GM23338 (cell line): ENCODE measurements at regions not wholly inside any gene's neighbourhood (a gene's known extent, or its start where the extent isn't known, plus 50 kb on each side); places are given as distances from the start of the nearest gene placed in this dataset.

Source experiments
- ATAC-seq: fragments of 200-7000 bp; cut with Tn5 transposase; 3 replicates; pipeline ENCODE4 v1.9.1; 2020
- DNase-seq: peaks from one replicate; pipeline ENCODE4 v3.0.0-alpha.2; 2015; ENCODE audit warnings: low spot score
- H2AFZ ChIP-seq: fragments of 200-600 bp; sonication (generic); 2 replicates; pipeline ENCODE4 v1.8.0; 2016; ENCODE audit warnings: antibody characterized with exemption, mild to moderate bottlenecking, moderate library complexity
- H3F3A ChIP-seq: fragments of 200-600 bp; sonication (generic); replicated peaks from 2 replicates; pipeline ENCODE4 v1.8.0; 2017; ENCODE audit warnings: antibody characterized with exemption, mixed run types, low read depth
- H3K27ac ChIP-seq: fragments of 200-600 bp; sonication (generic); 2 replicates; pipeline ENCODE4 v1.6.1; 2016; ENCODE audit warnings: low read depth
- H3K27me3 ChIP-seq: fragments of 200-600 bp; sonication (generic); 2 replicates; pipeline ENCODE4 v1.8.0; 2016; ENCODE audit warnings: mild to moderate bottlenecking, mixed run types, moderate library complexity; ENCODE audit not compliant: insufficient read depth
- H3K36me3 ChIP-seq: fragments of 200-600 bp; sonication (generic); 2 replicates; pipeline ENCODE4 v1.8.0; 2016; ENCODE audit warnings: mild to moderate bottlenecking; ENCODE audit not compliant: insufficient read depth
- H3K4me1 ChIP-seq: fragments of 200-600 bp; sonication (generic); 2 replicates; pipeline ENCODE4 v1.8.0; 2016; ENCODE audit warnings: mild to moderate bottlenecking, moderate library complexity; ENCODE audit not compliant: insufficient read depth
- H3K4me2 ChIP-seq: fragments of 200-600 bp; sonication (generic); 2 replicates; pipeline ENCODE4 v1.7.1; 2017; ENCODE audit warnings: mixed run types
- H3K4me3 ChIP-seq: fragments of 200-600 bp; sonication (generic); 2 replicates; pipeline ENCODE4 v1.6.1; 2016; ENCODE audit warnings: mixed run types
- H3K79me2 ChIP-seq: fragments of 200-600 bp; sonication (generic); replicated peaks from 2 replicates; pipeline ENCODE4 v1.8.0; 2017; ENCODE audit warnings: mild to moderate bottlenecking; ENCODE audit not compliant: insufficient read depth
- H3K9me2 ChIP-seq: fragments of 200-600 bp; sonication (generic); 2 replicates; pipeline ENCODE4 v1.8.0; 2017; ENCODE audit not compliant: insufficient read depth
- H4K20me1 ChIP-seq: fragments of 200-600 bp; sonication (generic); replicated peaks from 2 replicates; pipeline ENCODE4 v1.8.0; 2017; ENCODE audit warnings: mild to moderate bottlenecking; ENCODE audit not compliant: insufficient read depth
- H3K27ac Mint-ChIP-seq: 2 replicates; pipeline ENCODE4 v1.8.0; 2020; ENCODE audit warnings: inconsistent platforms, mild to moderate bottlenecking, moderate library complexity, mixed read lengths
- H3K27me3 Mint-ChIP-seq: 3 replicates; pipeline ENCODE4 v1.8.0; 2022; ENCODE audit warnings: low read depth, mild to moderate bottlenecking, moderate library complexity, mixed read lengths, inconsistent platforms; ENCODE audit not compliant: insufficient read depth, poor library complexity
- H3K36me3 Mint-ChIP-seq: 3 replicates; pipeline ENCODE4 v1.8.0; 2021; ENCODE audit warnings: low read depth, mild to moderate bottlenecking, inconsistent platforms, moderate library complexity, mixed read lengths
- H3K4me1 Mint-ChIP-seq: 3 replicates; pipeline ENCODE4 v1.8.0; 2020; ENCODE audit warnings: mild to moderate bottlenecking, inconsistent platforms, mixed read lengths
- H3K4me3 Mint-ChIP-seq: 3 replicates; pipeline ENCODE4 v1.8.0; 2021; ENCODE audit warnings: moderate library complexity, mild to moderate bottlenecking, inconsistent platforms, mixed read lengths
- H3K9me3 Mint-ChIP-seq: 3 replicates; pipeline ENCODE4 v1.8.0; 2020; ENCODE audit warnings: moderate library complexity, mild to moderate bottlenecking, inconsistent platforms, mixed read lengths
- CREB1 ChIP-seq: fragments of 250-450 bp; sonication (Bioruptor Pico); IDR thresholded peaks from 2 replicates; pipeline ENCODE4 v1.5.0; 2020; ENCODE audit warnings: low read depth, mild to moderate bottlenecking, moderate library complexity
- CTCF ChIP-seq, 2 experiments: fragments of 200-600 bp in 1 of 2; sonication (generic) in 1 of 2; conservative IDR thresholded peaks; 2 replicates each; pipeline versions ENCODE4 v1.5.1 to v1.6.1; 2016 to 2017; ENCODE audit warnings: antibody characterized with exemption in 2 of 2, low read depth in 2 of 2, mild to moderate bottlenecking in 2 of 2, moderate library complexity in 1 of 2
- ETS1 ChIP-seq: IDR thresholded peaks from 2 replicates; pipeline ENCODE4 v1.6.1; 2016; ENCODE audit warnings: antibody characterized with exemption
- EZH2 ChIP-seq: fragments of 200-600 bp; sonication (generic); IDR thresholded peaks from one replicate; pipeline ENCODE4 v1.8.0; 2017; ENCODE audit warnings: antibody characterized with exemption, mild to moderate bottlenecking, low read depth; ENCODE audit not compliant: unreplicated experiment
- EZH2phosphoT487 ChIP-seq: fragments of 200-600 bp; sonication (generic); IDR thresholded peaks from one replicate; pipeline ENCODE4 v1.8.1; 2018; ENCODE audit warnings: antibody characterized with exemption; ENCODE audit not compliant: unreplicated experiment
- JUNB ChIP-seq: IDR thresholded peaks from one replicate; pipeline ENCODE4 v1.6.1; 2016; ENCODE audit warnings: antibody characterized with exemption; ENCODE audit not compliant: unreplicated experiment
- NANOG ChIP-seq: IDR thresholded peaks from 2 replicates; pipeline ENCODE4 v1.6.1; 2016; ENCODE audit warnings: antibody characterized with exemption, borderline replicate concordance
- POLR2AphosphoS5 ChIP-seq: IDR thresholded peaks from 2 replicates; pipeline ENCODE4 v1.6.1; 2016; ENCODE audit warnings: antibody characterized with exemption, low read depth
- STAT1 ChIP-seq: IDR thresholded peaks from one replicate; pipeline ENCODE4 v1.6.1; 2016; ENCODE audit warnings: antibody characterized with exemption; ENCODE audit not compliant: unreplicated experiment
- ZNF114 ChIP-seq: fragments of 250-450 bp; sonication (Bioruptor Pico); IDR thresholded peaks from 2 replicates; pipeline ENCODE4 v1.5.0; 2020; ENCODE audit warnings: mild to moderate bottlenecking, moderate library complexity
- ZNF331 ChIP-seq: fragments of 250-450 bp; sonication (Bioruptor Pico); IDR thresholded peaks from 2 replicates; pipeline ENCODE4 v1.5.0; 2020; ENCODE audit warnings: low read depth, mild to moderate bottlenecking, moderate library complexity
- TF ChIP-seq, protein P1 (sequence below): fragments of 250-450 bp; sonication (Bioruptor Pico); IDR thresholded peaks from 2 replicates; pipeline ENCODE4 v1.5.0; 2020; ENCODE audit warnings: mild to moderate bottlenecking, moderate library complexity
- TF ChIP-seq, protein P2 (sequence below): IDR thresholded peaks from one replicate; pipeline ENCODE4 v1.6.1; 2018; ENCODE audit warnings: antibody characterized with exemption; ENCODE audit not compliant: unreplicated experiment

- Mint-ChIP-seq H3K4me1 (peaks cover 45% of the 10 kb centered on the region), H3K27me3 (peaks cover 31% of the 10 kb centered on the region), H3K9me3 (no peaks in the 10 kb centered on the region; the same call in 2 of the 3 replicates), H3K27ac (no peak overlapping the region), H3K36me3 (peaks cover 5% of the 10 kb centered on the region), H3K4me3 (no peak overlapping the region)
- Histone ChIP-seq H3K36me3 (no peaks in the 10 kb centered on the region), H3F3A (0 out of 2 replicates have a peak, but pooled peaks cover 3% of the 10 kb centered on the region), H3K4me2 (no peak overlapping the region), H3K4me3 (no peak overlapping the region), H3K4me1 (peaks cover 55% of the 10 kb centered on the region), H3K27me3 (peaks cover 49% of the 10 kb centered on the region), H3K27ac (no peak overlapping the region), H4K20me1 (peaks cover 16% of the 10 kb centered on the region; the same call in 1 of the 2 replicates), H3K9me2 (0 out of 2 replicates have a peak, but pooled peaks cover 2% of the 10 kb centered on the region), H3K79me2 (peaks cover 21% of the 10 kb centered on the region), H2AFZ (no peak overlapping the region)
- TF ChIP-seq ZNF114 (CRISPR knock-in tag) (no peak), CTCF (conservative IDR thresholded peaks at IDR 0.05; ENCODE audit: low read depth in 2 of 2) (no peak), CREB1 (CRISPR knock-in tag) (no peak), NANOG (no peak), ETS1 (no peak), EZH2 (no peak), EZH2phosphoT487 (no peak), JUNB (no peak), POLR2AphosphoS5 (no peak), ZNF331 (CRISPR knock-in tag) (no peak), STAT1 (no peak)
- TF ChIP-seq, protein P1, sequence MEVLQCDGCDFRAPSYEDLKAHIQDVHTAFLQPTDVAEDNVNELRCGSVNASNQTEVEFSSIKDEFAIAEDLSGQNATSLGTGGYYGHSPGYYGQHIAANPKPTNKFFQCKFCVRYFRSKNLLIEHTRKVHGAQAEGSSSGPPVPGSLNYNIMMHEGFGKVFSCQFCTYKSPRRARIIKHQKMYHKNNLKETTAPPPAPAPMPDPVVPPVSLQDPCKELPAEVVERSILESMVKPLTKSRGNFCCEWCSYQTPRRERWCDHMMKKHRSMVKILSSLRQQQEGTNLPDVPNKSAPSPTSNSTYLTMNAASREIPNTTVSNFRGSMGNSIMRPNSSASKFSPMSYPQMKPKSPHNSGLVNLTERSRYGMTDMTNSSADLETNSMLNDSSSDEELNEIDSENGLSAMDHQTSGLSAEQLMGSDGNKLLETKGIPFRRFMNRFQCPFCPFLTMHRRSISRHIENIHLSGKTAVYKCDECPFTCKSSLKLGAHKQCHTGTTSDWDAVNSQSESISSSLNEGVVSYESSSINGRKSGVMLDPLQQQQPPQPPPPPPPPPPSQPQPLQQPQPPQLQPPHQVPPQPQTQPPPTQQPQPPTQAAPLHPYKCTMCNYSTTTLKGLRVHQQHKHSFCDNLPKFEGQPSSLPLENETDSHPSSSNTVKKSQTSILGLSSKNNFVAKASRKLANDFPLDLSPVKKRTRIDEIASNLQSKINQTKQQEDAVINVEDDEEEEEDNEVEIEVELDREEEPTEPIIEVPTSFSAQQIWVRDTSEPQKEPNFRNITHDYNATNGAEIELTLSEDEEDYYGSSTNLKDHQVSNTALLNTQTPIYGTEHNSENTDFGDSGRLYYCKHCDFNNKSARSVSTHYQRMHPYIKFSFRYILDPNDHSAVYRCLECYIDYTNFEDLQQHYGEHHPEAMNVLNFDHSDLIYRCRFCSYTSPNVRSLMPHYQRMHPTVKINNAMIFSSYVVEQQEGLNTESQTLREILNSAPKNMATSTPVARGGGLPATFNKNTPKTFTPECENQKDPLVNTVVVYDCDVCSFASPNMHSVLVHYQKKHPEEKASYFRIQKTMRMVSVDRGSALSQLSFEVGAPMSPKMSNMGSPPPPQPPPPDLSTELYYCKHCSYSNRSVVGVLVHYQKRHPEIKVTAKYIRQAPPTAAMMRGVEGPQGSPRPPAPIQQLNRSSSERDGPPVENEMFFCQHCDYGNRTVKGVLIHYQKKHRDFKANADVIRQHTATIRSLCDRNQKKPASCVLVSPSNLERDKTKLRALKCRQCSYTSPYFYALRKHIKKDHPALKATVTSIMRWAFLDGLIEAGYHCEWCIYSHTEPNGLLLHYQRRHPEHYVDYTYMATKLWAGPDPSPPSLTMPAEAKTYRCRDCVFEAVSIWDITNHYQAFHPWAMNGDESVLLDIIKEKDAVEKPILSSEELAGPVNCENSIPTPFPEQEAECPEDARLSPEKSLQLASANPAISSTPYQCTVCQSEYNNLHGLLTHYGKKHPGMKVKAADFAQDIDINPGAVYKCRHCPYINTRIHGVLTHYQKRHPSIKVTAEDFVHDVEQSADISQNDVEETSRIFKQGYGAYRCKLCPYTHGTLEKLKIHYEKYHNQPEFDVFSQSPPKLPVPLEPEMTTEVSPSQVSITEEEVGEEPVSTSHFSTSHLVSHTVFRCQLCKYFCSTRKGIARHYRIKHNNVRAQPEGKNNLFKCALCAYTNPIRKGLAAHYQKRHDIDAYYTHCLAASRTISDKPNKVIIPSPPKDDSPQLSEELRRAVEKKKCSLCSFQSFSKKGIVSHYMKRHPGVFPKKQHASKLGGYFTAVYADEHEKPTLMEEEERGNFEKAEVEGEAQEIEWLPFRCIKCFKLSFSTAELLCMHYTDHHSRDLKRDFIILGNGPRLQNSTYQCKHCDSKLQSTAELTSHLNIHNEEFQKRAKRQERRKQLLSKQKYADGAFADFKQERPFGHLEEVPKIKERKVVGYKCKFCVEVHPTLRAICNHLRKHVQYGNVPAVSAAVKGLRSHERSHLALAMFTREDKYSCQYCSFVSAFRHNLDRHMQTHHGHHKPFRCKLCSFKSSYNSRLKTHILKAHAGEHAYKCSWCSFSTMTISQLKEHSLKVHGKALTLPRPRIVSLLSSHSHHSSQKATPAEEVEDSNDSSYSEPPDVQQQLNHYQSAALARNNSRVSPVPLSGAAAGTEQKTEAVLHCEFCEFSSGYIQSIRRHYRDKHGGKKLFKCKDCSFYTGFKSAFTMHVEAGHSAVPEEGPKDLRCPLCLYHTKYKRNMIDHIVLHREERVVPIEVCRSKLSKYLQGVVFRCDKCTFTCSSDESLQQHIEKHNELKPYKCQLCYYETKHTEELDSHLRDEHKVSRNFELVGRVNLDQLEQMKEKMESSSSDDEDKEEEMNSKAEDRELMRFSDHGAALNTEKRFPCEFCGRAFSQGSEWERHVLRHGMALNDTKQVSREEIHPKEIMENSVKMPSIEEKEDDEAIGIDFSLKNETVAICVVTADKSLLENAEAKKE: no peak
- TF ChIP-seq, protein P2, sequence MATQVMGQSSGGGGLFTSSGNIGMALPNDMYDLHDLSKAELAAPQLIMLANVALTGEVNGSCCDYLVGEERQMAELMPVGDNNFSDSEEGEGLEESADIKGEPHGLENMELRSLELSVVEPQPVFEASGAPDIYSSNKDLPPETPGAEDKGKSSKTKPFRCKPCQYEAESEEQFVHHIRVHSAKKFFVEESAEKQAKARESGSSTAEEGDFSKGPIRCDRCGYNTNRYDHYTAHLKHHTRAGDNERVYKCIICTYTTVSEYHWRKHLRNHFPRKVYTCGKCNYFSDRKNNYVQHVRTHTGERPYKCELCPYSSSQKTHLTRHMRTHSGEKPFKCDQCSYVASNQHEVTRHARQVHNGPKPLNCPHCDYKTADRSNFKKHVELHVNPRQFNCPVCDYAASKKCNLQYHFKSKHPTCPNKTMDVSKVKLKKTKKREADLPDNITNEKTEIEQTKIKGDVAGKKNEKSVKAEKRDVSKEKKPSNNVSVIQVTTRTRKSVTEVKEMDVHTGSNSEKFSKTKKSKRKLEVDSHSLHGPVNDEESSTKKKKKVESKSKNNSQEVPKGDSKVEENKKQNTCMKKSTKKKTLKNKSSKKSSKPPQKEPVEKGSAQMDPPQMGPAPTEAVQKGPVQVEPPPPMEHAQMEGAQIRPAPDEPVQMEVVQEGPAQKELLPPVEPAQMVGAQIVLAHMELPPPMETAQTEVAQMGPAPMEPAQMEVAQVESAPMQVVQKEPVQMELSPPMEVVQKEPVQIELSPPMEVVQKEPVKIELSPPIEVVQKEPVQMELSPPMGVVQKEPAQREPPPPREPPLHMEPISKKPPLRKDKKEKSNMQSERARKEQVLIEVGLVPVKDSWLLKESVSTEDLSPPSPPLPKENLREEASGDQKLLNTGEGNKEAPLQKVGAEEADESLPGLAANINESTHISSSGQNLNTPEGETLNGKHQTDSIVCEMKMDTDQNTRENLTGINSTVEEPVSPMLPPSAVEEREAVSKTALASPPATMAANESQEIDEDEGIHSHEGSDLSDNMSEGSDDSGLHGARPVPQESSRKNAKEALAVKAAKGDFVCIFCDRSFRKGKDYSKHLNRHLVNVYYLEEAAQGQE: no peak
- DNase-seq (no peak), ATAC-seq (no peak)
Measured at GRCh38 chr10:29732918-29733317, 98.1 kb upstream of the SVIL start.
